GM12872 (cell line): ENCODE measurements at regions not wholly inside any gene's neighbourhood (a gene's known extent, or its start where the extent isn't known, plus 50 kb on each side); places are given as distances from the start of the nearest gene placed in this dataset.

ENCODE experiments used
- CTCF ChIP-seq: IDR thresholded peaks from 3 replicates; pipeline ENCODE4 v1.5.1; 2011; ENCODE audit warnings: low read depth, mild to moderate bottlenecking, low read length, moderate library complexity; ENCODE audit not compliant: insufficient read depth

GRCh38 chr12:59070322-59070933 is 150.1 kb upstream of the LRIG3 start:
- TF ChIP-seq CTCF: no peak

GRCh38 chr12:59069516-59069915 is 149.2 kb upstream of the LRIG3 start:
- no peak for TF ChIP-seq CTCF

GRCh38 chr12:59068436-59068835 is 148.1 kb upstream of the LRIG3 start:
- TF ChIP-seq CTCF: no peak

- no peak for TF ChIP-seq CTCF
Observed at GRCh38 chr12:59067083-59067482, 146.8 kb upstream of the LRIG3 start.

GRCh38 chr12:59066445-59066844 is 146.1 kb upstream of the LRIG3 start:
- no peak for TF ChIP-seq CTCF

- no peak for TF ChIP-seq CTCF
Observed at GRCh38 chr12:59059088-59059935, 139.0 kb upstream of the LRIG3 start.

- no peak for TF ChIP-seq CTCF
Observed at GRCh38 chr12:59056966-59057365, 136.7 kb upstream of the LRIG3 start.
